ENCODE measurements at regions not wholly inside any gene's neighbourhood (a gene's known extent, or its start where the extent isn't known, plus 50 kb on each side); places are given as distances from the start of the nearest gene placed in this dataset.

DNA sequence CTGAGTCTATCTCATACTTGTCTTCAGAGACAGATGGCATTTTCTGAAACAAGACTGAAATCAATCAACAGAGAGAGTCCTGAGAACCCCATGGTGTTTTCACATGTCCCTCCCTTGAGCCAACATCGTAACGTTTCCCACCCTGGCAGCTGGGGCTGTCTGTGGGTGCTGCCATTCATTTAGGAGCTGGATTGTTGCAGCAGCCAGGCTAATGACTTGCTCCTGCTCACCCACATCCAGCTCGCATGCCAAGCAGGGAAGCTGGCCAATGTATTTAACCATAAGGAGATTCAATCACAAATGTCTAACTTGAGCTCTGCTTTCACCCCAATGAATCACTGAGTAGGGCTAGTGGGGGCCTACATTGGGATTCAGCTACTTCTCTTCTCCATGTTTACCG lies 146.1 kb downstream of the ADRA2A start:
- no peak for TF ChIP-seq POLR2A (IDR thresholded peaks at IDR 0.05)
- TF ChIP-seq, protein P1, sequence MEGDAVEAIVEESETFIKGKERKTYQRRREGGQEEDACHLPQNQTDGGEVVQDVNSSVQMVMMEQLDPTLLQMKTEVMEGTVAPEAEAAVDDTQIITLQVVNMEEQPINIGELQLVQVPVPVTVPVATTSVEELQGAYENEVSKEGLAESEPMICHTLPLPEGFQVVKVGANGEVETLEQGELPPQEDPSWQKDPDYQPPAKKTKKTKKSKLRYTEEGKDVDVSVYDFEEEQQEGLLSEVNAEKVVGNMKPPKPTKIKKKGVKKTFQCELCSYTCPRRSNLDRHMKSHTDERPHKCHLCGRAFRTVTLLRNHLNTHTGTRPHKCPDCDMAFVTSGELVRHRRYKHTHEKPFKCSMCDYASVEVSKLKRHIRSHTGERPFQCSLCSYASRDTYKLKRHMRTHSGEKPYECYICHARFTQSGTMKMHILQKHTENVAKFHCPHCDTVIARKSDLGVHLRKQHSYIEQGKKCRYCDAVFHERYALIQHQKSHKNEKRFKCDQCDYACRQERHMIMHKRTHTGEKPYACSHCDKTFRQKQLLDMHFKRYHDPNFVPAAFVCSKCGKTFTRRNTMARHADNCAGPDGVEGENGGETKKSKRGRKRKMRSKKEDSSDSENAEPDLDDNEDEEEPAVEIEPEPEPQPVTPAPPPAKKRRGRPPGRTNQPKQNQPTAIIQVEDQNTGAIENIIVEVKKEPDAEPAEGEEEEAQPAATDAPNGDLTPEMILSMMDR (IDR thresholded peaks at IDR 0.05) = no peak
- no peak for TF ChIP-seq EP300 (IDR thresholded peaks at IDR 0.05)
